Inflammatory macrophage treated with lipopolysaccharide for 1 hour (primary cell): ENCODE measurements at regions not wholly inside any gene's neighbourhood (a gene's known extent, or its start where the extent isn't known, plus 50 kb on each side); places are given as distances from the start of the nearest gene placed in this dataset.

Experiments used
- DNase-seq, 2 donors: peaks; one replicate each; pipeline ENCODE4 v3.0.0-alpha.2; 2020 to 2022

- no peak for DNase-seq
Measured at GRCh38 chr1:4301007-4301406, 353.4 kb upstream of the AJAP1 start.

GRCh38 chr1:4303303-4303702 is 351.1 kb upstream of the AJAP1 start:
- DNase-seq: no peak

GRCh38 chr1:4305526-4306301 is 348.7 kb upstream of the AJAP1 start:
- no peak for DNase-seq

- DNase-seq: no peak
Measured at GRCh38 chr1:4306559-4307467, 347.6 kb upstream of the AJAP1 start.

GRCh38 chr1:4307468-4307845 is 347.0 kb upstream of the AJAP1 start:
- DNase-seq: no peak

- no peak for DNase-seq
Measured at GRCh38 chr1:4307911-4308545, 346.4 kb upstream of the AJAP1 start.

- DNase-seq: no peak
Measured at GRCh38 chr1:4308806-4309205, 345.6 kb upstream of the AJAP1 start.

- no peak for DNase-seq
Measured at GRCh38 chr1:4309676-4310320, 344.6 kb upstream of the AJAP1 start.

- no peak for DNase-seq
Measured at GRCh38 chr1:4310396-4310923, 343.9 kb upstream of the AJAP1 start.

- DNase-seq: no peak
Measured at GRCh38 chr1:4312024-4312423, 342.4 kb upstream of the AJAP1 start.

GRCh38 chr1:4315202-4315601 is 339.2 kb upstream of the AJAP1 start:
- no peak for DNase-seq

GRCh38 chr1:4317207-4317606 is 337.2 kb upstream of the AJAP1 start:
- no peak for DNase-seq

GRCh38 chr1:4318720-4319119 is 335.7 kb upstream of the AJAP1 start:
- no peak for DNase-seq

- DNase-seq: no peak
Measured at GRCh38 chr1:4319496-4319895, 334.9 kb upstream of the AJAP1 start.

- DNase-seq: no peak
Measured at GRCh38 chr1:4322881-4323280, 331.5 kb upstream of the AJAP1 start.

GRCh38 chr1:4323309-4323708 is 331.1 kb upstream of the AJAP1 start:
- DNase-seq: no peak

GRCh38 chr1:4324525-4324924 is 329.9 kb upstream of the AJAP1 start:
- no peak for DNase-seq

GRCh38 chr1:4327142-4327541 is 327.3 kb upstream of the AJAP1 start:
- DNase-seq: no peak

- DNase-seq: no peak
Measured at GRCh38 chr1:4328402-4329071, 325.9 kb upstream of the AJAP1 start.

GRCh38 chr1:4330805-4331766 is 323.3 kb upstream of the AJAP1 start:
- no peak for DNase-seq

- no peak for DNase-seq
Measured at GRCh38 chr1:4331767-4332163, 322.6 kb upstream of the AJAP1 start.
